ENCODE measurements at regions not wholly inside any gene's neighbourhood (a gene's known extent, or its start where the extent isn't known, plus 50 kb on each side); places are given as distances from the start of the nearest gene placed in this dataset.

DNA sequence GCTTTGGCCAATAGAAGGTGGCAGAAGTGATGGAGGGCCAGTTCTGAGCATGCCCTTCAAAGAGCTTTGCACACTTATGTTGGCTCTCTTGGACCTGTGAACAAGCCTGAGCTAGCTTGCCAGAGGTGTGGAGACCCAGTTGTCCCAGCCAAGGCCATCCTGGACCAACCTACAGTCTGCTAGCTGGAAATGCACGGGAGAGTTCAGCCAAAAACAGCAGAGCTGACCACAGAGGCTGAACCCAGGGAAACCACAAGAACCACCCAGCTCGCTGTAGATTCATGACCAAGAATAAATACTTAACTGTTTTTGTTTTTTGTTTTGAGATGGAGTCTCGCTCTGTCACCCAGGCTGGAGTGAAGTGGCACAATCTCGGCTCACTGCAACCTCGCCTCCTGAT lies 65.4 kb upstream of the HAND1 start:
- H3K36me3 ChIP-seq = no peaks in the 10 kb centered on the region
- TF ChIP-seq POLR2A (IDR thresholded peaks at IDR 0.05) (no peak), POLR2AphosphoS5 (IDR thresholded peaks at IDR 0.05) (no peak)
- TF ChIP-seq, protein P1, sequence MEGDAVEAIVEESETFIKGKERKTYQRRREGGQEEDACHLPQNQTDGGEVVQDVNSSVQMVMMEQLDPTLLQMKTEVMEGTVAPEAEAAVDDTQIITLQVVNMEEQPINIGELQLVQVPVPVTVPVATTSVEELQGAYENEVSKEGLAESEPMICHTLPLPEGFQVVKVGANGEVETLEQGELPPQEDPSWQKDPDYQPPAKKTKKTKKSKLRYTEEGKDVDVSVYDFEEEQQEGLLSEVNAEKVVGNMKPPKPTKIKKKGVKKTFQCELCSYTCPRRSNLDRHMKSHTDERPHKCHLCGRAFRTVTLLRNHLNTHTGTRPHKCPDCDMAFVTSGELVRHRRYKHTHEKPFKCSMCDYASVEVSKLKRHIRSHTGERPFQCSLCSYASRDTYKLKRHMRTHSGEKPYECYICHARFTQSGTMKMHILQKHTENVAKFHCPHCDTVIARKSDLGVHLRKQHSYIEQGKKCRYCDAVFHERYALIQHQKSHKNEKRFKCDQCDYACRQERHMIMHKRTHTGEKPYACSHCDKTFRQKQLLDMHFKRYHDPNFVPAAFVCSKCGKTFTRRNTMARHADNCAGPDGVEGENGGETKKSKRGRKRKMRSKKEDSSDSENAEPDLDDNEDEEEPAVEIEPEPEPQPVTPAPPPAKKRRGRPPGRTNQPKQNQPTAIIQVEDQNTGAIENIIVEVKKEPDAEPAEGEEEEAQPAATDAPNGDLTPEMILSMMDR (IDR thresholded peaks at IDR 0.05 in 8 of 11, conservative IDR thresholded peaks at IDR 0.05 in 3 of 11) = no peak
- WGBS, 5 donors = 46 to 67% (median 50%) methylated on average over 5 of the region's 5 CpGs
- no peak overlapping the region for H3K27ac ChIP-seq
- no peaks in the 10 kb centered on the region for H3K4me1 ChIP-seq
- no peak for DNase-seq
- intact Hi-C loops (cut with DNase I; ENCODE audit: low total_unique reads) = no loop called here
- H3K27me3 ChIP-seq (replicated peaks in 1 of 7) = peaks cover 0 to 57% (median 3%) of the 10 kb centered on the region in 7 donors
- H3K4me3 ChIP-seq = no peak overlapping the region
- H3K9me3 ChIP-seq = no peaks in the 10 kb centered on the region

DNA sequence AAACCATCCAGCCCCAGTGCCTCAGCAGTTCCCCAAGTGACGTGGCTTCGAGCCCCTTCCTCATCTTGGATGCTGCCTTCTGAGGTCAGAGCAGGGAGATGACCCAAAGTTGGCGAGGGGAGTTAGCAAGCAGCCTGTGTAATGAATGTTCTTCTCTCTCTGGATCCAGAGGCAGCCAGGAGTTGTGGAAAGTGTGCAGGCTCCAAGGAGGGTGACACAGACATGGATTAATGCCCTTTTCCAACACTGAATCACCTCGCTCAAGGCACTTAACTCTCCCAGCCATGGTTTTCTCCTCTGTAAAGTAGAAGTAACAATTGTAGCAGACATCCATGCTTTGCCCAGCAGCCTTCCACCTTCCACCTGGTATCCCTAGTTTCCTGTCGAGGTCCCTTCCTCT lies 64.6 kb upstream of the HAND1 start:
- no peaks in the 10 kb centered on the region for H3K4me1 ChIP-seq
- no peaks in the 10 kb centered on the region for H3K36me3 ChIP-seq
- H3K4me3 ChIP-seq = no peak overlapping the region
- no peaks in the 10 kb centered on the region for H3K9me3 ChIP-seq
- H3K27me3 ChIP-seq (replicated peaks in 1 of 7) = peaks cover 0 to 60% (median 3%) of the 10 kb centered on the region in 7 donors
- DNase-seq = no peak
- intact Hi-C loops (cut with DNase I; ENCODE audit: low total_unique reads) = no loop called here
- 63 to 82% (median 66%) methylated on average over 5 of the region's 5 CpGs for WGBS, 5 donors
- TF ChIP-seq POLR2A (IDR thresholded peaks at IDR 0.05) (no peak), POLR2AphosphoS5 (IDR thresholded peaks at IDR 0.05) (no peak)
- TF ChIP-seq, protein P1 (IDR thresholded peaks at IDR 0.05 in 8 of 11, conservative IDR thresholded peaks at IDR 0.05 in 3 of 11) = no peak
- H3K27ac ChIP-seq = no peak overlapping the region

DNA sequence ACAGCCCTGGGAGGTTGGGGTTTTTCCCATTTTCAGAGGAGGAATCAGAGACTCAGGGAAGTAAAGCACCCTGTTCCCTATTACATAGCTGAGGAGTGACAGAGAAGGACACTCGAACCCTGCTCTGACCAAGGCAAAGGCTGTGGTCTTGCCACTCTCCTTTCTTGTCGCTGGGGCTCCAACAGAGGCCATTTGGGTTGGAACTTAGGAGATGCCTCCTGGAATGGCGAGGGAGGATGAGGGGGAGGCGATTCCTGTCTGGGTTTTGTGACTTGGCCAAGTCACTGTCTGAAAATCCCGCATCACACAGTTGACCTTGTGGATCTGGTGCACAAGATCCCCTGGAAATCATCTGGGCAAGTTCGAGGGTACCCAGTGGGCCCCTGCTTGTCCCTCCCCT lies 64.0 kb upstream of the HAND1 start:
- intact Hi-C loops (cut with DNase I; ENCODE audit: low total_unique reads) = no loop called here
- Histone ChIP-seq H3K27me3 (replicated peaks in 1 of 7) (peaks cover 0 to 60% (median 3%) of the 10 kb centered on the region in 7 donors), H3K4me3 (no peak overlapping the region), H3K27ac (no peak overlapping the region), H3K9me3 (no peaks in the 10 kb centered on the region), H3K4me1 (no peaks in the 10 kb centered on the region), H3K36me3 (no peaks in the 10 kb centered on the region)
- TF ChIP-seq, protein P1 (IDR thresholded peaks at IDR 0.05 in 8 of 11, conservative IDR thresholded peaks at IDR 0.05 in 3 of 11) = no peak
- TF ChIP-seq POLR2AphosphoS5 (IDR thresholded peaks at IDR 0.05) (no peak), POLR2A (IDR thresholded peaks at IDR 0.05) (no peak)
- no peak for DNase-seq
- 59 to 82% (median 72%) methylated on average over 5 to 6 of the region's 6 CpGs for WGBS, 5 donors

DNA sequence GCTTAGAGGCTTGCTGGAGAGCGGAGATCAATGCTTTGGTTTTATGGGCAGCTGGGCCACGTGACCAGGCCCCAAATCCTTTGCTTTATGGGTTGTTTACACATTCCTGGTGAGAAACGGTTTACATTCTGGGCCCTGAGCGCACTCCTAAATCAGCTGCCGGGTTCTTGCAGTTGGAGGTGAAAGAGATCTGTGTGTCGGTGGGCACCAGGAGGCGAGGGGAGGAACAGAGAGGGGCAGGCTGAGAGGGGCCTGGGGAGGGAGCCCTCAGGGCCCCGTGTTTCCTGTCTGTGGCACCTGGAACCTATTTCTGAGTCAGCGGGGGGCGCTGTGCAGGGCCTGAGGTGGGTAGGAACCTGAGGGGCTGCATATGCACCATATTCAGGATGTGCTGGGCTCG lies 63.5 kb upstream of the HAND1 start:
- intact Hi-C loops (cut with DNase I; ENCODE audit: low total_unique reads) = no loop called here
- no peak overlapping the region for H3K4me3 ChIP-seq
- no peaks in the 10 kb centered on the region for H3K9me3 ChIP-seq
- 54 to 77% (median 66%) methylated on average over 10 to 11 of the region's 11 CpGs for WGBS, 5 donors
- H3K27me3 ChIP-seq (replicated peaks in 1 of 7) = peaks cover 0 to 60% (median 3%) of the 10 kb centered on the region in 7 donors
- TF ChIP-seq, protein P1 (IDR thresholded peaks at IDR 0.05 in 8 of 11, conservative IDR thresholded peaks at IDR 0.05 in 3 of 11) = no peak
- TF ChIP-seq POLR2A (IDR thresholded peaks at IDR 0.05) (no peak), POLR2AphosphoS5 (IDR thresholded peaks at IDR 0.05) (no peak)
- no peak for DNase-seq
- no peak overlapping the region for H3K27ac ChIP-seq
- no peaks in the 10 kb centered on the region for H3K4me1 ChIP-seq
- H3K36me3 ChIP-seq = no peaks in the 10 kb centered on the region

Measured in spleen (tissue), 11 donors.